ENCODE measurements at regions not wholly inside any gene's neighbourhood (a gene's known extent, or its start where the extent isn't known, plus 50 kb on each side); places are given as distances from the start of the nearest gene placed in this dataset.

DNA sequence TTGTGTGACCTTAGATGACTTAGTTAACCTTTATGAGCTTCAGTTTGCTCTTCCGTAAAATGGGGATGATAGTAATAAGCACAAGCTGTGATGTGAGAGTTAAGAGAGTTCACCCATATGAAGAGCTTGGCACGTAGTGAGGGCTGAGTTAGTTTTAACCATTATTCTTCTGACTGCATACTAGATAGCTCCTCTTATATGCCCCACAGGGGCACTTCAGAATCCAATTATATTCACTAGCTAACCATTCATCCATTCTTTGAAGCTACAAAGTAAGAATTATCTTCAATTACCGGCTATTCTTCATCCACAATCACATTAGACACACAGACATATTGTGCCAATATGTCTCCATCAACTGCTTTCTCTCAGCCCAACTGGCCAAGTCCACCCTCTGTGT, 159.0 kb upstream of the STT3B start:
- no peak for DNase-seq (ENCODE audit: low spot score)
- TF ChIP-seq, protein P1, sequence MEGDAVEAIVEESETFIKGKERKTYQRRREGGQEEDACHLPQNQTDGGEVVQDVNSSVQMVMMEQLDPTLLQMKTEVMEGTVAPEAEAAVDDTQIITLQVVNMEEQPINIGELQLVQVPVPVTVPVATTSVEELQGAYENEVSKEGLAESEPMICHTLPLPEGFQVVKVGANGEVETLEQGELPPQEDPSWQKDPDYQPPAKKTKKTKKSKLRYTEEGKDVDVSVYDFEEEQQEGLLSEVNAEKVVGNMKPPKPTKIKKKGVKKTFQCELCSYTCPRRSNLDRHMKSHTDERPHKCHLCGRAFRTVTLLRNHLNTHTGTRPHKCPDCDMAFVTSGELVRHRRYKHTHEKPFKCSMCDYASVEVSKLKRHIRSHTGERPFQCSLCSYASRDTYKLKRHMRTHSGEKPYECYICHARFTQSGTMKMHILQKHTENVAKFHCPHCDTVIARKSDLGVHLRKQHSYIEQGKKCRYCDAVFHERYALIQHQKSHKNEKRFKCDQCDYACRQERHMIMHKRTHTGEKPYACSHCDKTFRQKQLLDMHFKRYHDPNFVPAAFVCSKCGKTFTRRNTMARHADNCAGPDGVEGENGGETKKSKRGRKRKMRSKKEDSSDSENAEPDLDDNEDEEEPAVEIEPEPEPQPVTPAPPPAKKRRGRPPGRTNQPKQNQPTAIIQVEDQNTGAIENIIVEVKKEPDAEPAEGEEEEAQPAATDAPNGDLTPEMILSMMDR (IDR thresholded peaks at IDR 0.05; ENCODE audit: borderline replicate concordance, control extremely low read depth, extremely low read depth, insufficient read depth, missing control alignments) = no peak
- in situ Hi-C loops (cut with MboI; ENCODE audit: low sequenced_read_pairs, unreplicated experiment) = no loop called here

DNA sequence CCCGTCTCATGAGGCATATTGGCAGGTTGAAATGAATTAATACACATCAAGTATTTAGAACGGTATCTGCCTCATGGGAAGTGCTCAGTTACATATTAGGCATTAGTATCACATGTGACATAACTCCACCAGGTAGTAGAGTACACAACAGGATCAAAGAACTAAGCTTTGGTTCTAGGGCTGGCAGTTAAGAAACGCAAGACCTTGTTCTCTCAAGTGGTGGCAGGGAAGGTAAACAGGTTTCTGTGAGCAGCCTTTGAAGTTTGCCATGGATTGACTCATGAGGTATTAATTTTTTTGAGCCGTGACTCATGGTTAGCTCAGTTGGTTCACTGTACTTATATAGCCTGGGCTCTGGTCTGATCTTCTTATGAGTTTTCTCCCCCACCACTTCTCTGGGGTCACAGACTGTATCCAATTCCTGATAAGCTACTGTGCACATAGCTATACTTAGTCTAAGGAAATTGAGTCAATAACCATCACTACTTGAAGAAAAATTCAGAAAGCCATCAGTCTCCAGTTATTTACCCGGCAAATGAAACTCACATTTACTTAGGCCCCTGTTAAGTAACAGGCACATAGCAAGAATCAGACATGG, 155.6 kb upstream of the STT3B start:
- in situ Hi-C loops (cut with MboI; ENCODE audit: low sequenced_read_pairs, unreplicated experiment) = no loop called here
- TF ChIP-seq, protein P1 (IDR thresholded peaks at IDR 0.05; ENCODE audit: borderline replicate concordance, control extremely low read depth, extremely low read depth, insufficient read depth, missing control alignments) = no peak
- no peak for DNase-seq (ENCODE audit: low spot score)

DNA sequence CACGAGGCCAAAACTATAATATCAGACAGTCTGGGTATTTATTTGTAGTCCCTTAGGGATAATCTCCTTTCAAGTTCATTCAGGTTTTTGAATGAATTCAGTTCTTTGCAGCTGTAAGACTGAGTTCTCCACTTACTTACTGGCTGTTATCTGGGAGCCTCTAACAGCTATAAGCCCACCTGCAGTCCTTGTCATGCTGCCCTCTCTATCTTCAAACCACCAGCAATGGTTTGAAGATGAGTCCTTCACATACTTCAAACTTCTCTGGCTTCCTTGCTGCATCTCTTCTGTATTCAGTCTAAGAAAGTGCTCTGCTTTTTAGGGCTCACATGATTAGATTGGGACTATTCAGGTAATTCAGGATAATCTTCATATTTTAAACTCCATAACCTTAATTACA, 154.5 kb upstream of the STT3B start:
- TF ChIP-seq, protein P1 (IDR thresholded peaks at IDR 0.05; ENCODE audit: borderline replicate concordance, control extremely low read depth, extremely low read depth, insufficient read depth, missing control alignments) = no peak
- DNase-seq (ENCODE audit: low spot score) = no peak
- in situ Hi-C loops (cut with MboI; ENCODE audit: low sequenced_read_pairs, unreplicated experiment) = no loop called here

DNA sequence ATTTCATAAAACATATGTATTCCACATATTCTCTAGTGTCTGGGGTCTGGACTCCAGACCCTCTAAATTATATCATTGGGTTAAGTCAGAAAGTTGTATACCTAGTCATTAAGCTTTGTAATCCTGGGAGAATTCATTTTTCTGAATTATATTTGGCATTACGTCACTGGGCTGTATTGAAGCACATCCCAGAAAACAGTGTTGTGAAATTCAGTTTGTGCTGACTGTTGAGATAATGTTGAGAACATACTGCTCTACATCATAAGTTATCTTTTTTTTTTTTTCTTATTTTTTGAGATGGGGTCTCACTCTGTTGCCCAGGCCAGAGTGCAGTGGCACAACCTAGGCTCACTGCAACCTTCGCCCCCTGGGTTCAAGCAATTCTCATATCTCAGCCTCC, 153.1 kb upstream of the STT3B start:
- DNase-seq (ENCODE audit: low spot score) = no peak
- TF ChIP-seq, protein P1 (IDR thresholded peaks at IDR 0.05; ENCODE audit: borderline replicate concordance, control extremely low read depth, extremely low read depth, insufficient read depth, missing control alignments) = no peak
- in situ Hi-C loops (cut with MboI; ENCODE audit: low sequenced_read_pairs, unreplicated experiment) = no loop called here

DNA sequence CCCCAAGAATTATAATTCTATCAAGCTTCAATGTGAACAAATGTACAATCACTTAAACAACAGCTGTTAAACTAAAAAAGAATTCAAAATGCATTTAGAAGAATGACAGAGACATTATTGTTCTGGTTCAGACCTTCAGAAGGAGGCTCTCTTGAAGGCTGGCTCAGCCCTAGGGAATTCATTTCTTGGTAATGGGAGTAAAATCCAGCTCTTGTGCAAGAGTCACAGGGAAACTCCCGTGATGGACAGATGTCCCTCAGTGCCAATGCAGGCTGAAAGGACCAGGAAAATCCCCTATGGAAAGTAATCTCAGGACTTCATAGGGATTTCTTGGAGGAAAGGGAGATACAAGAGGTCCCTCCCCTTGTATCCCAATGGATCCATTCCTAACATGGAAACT, 149.9 kb upstream of the STT3B start:
- no peak for DNase-seq (ENCODE audit: low spot score)
- in situ Hi-C loops (cut with MboI; ENCODE audit: low sequenced_read_pairs, unreplicated experiment) = no loop called here
- TF ChIP-seq, protein P1 (IDR thresholded peaks at IDR 0.05; ENCODE audit: borderline replicate concordance, control extremely low read depth, extremely low read depth, insufficient read depth, missing control alignments) = no peak

DNA sequence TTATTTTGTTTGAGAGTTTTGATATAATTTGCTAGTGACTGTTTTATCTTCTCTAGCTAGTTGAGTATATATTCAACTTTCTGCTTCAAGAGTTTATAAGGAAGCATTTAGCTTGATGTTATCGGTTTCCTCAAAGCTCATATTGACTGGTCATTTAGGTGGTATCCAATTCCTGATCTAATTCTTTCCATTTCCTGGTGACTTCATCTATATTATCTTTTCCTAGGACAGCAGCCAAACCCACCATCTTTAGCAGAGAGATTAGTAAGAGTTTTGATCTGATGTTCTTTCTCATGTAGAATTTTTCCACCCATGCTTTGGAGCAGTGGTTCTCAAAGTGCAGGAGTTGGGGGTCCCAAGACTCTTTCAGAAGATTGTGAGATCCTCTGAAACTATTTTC, 148.6 kb upstream of the STT3B start:
- DNase-seq (ENCODE audit: low spot score) = no peak
- in situ Hi-C loops (cut with MboI; ENCODE audit: low sequenced_read_pairs, unreplicated experiment) = no loop called here
- TF ChIP-seq, protein P1 (IDR thresholded peaks at IDR 0.05; ENCODE audit: borderline replicate concordance, control extremely low read depth, extremely low read depth, insufficient read depth, missing control alignments) = no peak

Measured in GM13976 (cell line).